CD14-positive monocyte (primary cell): ENCODE measurements at regions not wholly inside any gene's neighbourhood (a gene's known extent, or its start where the extent isn't known, plus 50 kb on each side); places are given as distances from the start of the nearest gene placed in this dataset.

Experiments
- DNase-seq, 3 donors: peaks; one replicate each; pipeline ENCODE4 v3.0.0-alpha.2; 2011 to 2022
- H2AFZ ChIP-seq: 2 replicates; pipeline ENCODE4 v1.6.0; 2012; ENCODE audit warnings: mild to moderate bottlenecking, low read depth, low read length, inconsistent platforms; ENCODE audit not compliant: insufficient read depth, poor library complexity, severe bottlenecking
- H3K27ac ChIP-seq, 2 donors: 1 replicate in 1 of 2; 2 replicates in 1 of 2; pipeline ENCODE4 v1.5.1; 2012 to 2013; ENCODE audit warnings: low read length in 2 of 2, control low read depth in 1 of 2, inconsistent platforms in 1 of 2, low read depth in 1 of 2, mild to moderate bottlenecking in 1 of 2
- H3K27me3 ChIP-seq, 2 donors: one replicate each; pipeline versions ENCODE4 v1.6.0 to v1.6.1; 2011 to 2013; ENCODE audit warnings: low read length in 2 of 2; ENCODE audit not compliant: control insufficient read depth in 2 of 2, insufficient read depth in 2 of 2
- H3K36me3 ChIP-seq, 2 donors: replicated peaks in 1 of 2; 1 replicate in 1 of 2; 2 replicates in 1 of 2; pipeline versions ENCODE4 v1.5.1 to v1.6.1; 2012 to 2013; ENCODE audit warnings: low read length in 2 of 2, control low read depth in 1 of 2, inconsistent platforms in 1 of 2, mild to moderate bottlenecking in 1 of 2; ENCODE audit not compliant: insufficient read depth in 2 of 2, control insufficient read depth in 1 of 2
- H3K4me1 ChIP-seq, 2 donors: 1 replicate in 1 of 2; 2 replicates in 1 of 2; pipeline versions ENCODE4 v1.5.1 to v1.6.1; 2012 to 2013; ENCODE audit warnings: low read length in 2 of 2, control low read depth in 1 of 2, inconsistent platforms in 1 of 2, mild to moderate bottlenecking in 1 of 2, moderate library complexity in 1 of 2; ENCODE audit not compliant: insufficient read depth in 2 of 2, control insufficient read depth in 1 of 2
- H3K4me2 ChIP-seq: replicated peaks from 2 replicates; pipeline ENCODE3; 2012; ENCODE audit warnings: low read length, moderate library complexity, mild to moderate bottlenecking; ENCODE audit not compliant: poor library complexity, severe bottlenecking; ENCODE audit errors: extremely low read depth
- H3K4me3 ChIP-seq, 3 experiments: fragments of 200-600 bp in 1 of 3; sonication (generic) in 1 of 3; replicated peaks in 1 of 3; 1 replicate in 2 of 3; 2 replicates in 1 of 3; pipeline ENCODE4 v1.5.1; 2011 to 2013; ENCODE audit warnings: low read length in 3 of 3, mild to moderate bottlenecking in 3 of 3, control low read depth in 2 of 3, low read depth in 2 of 3, inconsistent platforms in 1 of 3, moderate library complexity in 1 of 3
- H3K79me2 ChIP-seq: 2 replicates; pipeline ENCODE4 v1.6.0; 2012; ENCODE audit warnings: mild to moderate bottlenecking, control low read depth, inconsistent platforms, low read length, moderate library complexity; ENCODE audit not compliant: insufficient read depth
- H3K9ac ChIP-seq: 2 replicates; pipeline ENCODE4 v1.6.0; 2017; ENCODE audit warnings: low read length, mild to moderate bottlenecking; ENCODE audit not compliant: insufficient read depth, poor library complexity, severe bottlenecking
- H3K9me3 ChIP-seq, 2 donors: replicated peaks in 1 of 2; 1 replicate in 1 of 2; 2 replicates in 1 of 2; pipeline versions ENCODE4 v1.5.1 to v1.6.1; 2012 to 2013; ENCODE audit warnings: low read length in 2 of 2, control low read depth in 1 of 2; ENCODE audit not compliant: control insufficient read depth in 1 of 2, insufficient read depth in 1 of 2
- H4K20me1 ChIP-seq: 2 replicates; pipeline ENCODE4 v1.6.0; 2012; ENCODE audit warnings: mild to moderate bottlenecking, low read length, control low read depth, moderate library complexity; ENCODE audit not compliant: insufficient read depth
- H3K27ac Mint-ChIP-seq, 7 donors: one replicate each; pipeline ENCODE4 v1.8.0; 2020; ENCODE audit warnings: mild to moderate bottlenecking in 7 of 7, mixed read lengths in 7 of 7, moderate library complexity in 6 of 7, inconsistent platforms in 2 of 7
- H3K27me3 Mint-ChIP-seq, 3 donors: one replicate each; pipeline ENCODE4 v1.8.0; 2021 to 2022; ENCODE audit warnings: low read depth in 3 of 3, mild to moderate bottlenecking in 3 of 3, mixed read lengths in 3 of 3, moderate library complexity in 3 of 3, inconsistent platforms in 1 of 3
- H3K36me3 Mint-ChIP-seq, 2 donors: one replicate each; pipeline ENCODE4 v1.8.0; 2020; ENCODE audit warnings: mixed read lengths in 2 of 2, inconsistent platforms in 1 of 2, mild to moderate bottlenecking in 1 of 2
- H3K4me1 Mint-ChIP-seq: one replicate; pipeline ENCODE4 v1.8.0; 2020; ENCODE audit warnings: mild to moderate bottlenecking, mixed read lengths
- H3K4me3 Mint-ChIP-seq, 2 donors: one replicate each; pipeline ENCODE4 v1.8.0; 2020; ENCODE audit warnings: mild to moderate bottlenecking in 2 of 2, mixed read lengths in 2 of 2, moderate library complexity in 1 of 2
- H3K9me3 Mint-ChIP-seq, 7 donors: one replicate each; pipeline ENCODE4 v1.8.0; 2020 to 2022; ENCODE audit warnings: mixed read lengths in 7 of 7, mild to moderate bottlenecking in 6 of 7, moderate library complexity in 6 of 7, inconsistent platforms in 2 of 7
- WGBS: methylation state at CpG from one replicate; pipeline ENCODE4 v1.1.5; 2013; ENCODE audit warnings: missing lambda C conversion rate; ENCODE audit not compliant: insufficient coverage; 5-methylcytosine and 5-hydroxymethylcytosine counted together
- intact Hi-C, 2 donors: fragments of 100-400 bp; cut with micrococcal nuclease; formaldehyde crosslinking; loops; one replicate each; pipeline versions ENCODE4 v1.15.0 to v1.15.1; 2023
- TF ChIP-seq, protein P1 (sequence below): fragments of 200-600 bp; IDR thresholded peaks from one replicate; pipeline ENCODE4 v1.8.0; 2022; ENCODE audit warnings: antibody characterized with exemption, mild to moderate bottlenecking

- no peak overlapping the region for H3K27ac ChIP-seq
- no peak overlapping the region for H3K4me2 ChIP-seq
- intact Hi-C loops: no loop called here
- TF ChIP-seq, protein P1, sequence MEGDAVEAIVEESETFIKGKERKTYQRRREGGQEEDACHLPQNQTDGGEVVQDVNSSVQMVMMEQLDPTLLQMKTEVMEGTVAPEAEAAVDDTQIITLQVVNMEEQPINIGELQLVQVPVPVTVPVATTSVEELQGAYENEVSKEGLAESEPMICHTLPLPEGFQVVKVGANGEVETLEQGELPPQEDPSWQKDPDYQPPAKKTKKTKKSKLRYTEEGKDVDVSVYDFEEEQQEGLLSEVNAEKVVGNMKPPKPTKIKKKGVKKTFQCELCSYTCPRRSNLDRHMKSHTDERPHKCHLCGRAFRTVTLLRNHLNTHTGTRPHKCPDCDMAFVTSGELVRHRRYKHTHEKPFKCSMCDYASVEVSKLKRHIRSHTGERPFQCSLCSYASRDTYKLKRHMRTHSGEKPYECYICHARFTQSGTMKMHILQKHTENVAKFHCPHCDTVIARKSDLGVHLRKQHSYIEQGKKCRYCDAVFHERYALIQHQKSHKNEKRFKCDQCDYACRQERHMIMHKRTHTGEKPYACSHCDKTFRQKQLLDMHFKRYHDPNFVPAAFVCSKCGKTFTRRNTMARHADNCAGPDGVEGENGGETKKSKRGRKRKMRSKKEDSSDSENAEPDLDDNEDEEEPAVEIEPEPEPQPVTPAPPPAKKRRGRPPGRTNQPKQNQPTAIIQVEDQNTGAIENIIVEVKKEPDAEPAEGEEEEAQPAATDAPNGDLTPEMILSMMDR: no peak
- WGBS: no CpG with 5 or more reads among the region's 1 CpG
- no peaks in the 10 kb centered on the region for H4K20me1 ChIP-seq
- H3K4me3 Mint-ChIP-seq: no peak overlapping the region
- peaks cover 0 to 4% (median 0%) of the 10 kb centered on the region in 7 donors for H3K9me3 Mint-ChIP-seq
- no peak overlapping the region for H2AFZ ChIP-seq
- no peaks in the 10 kb centered on the region for H3K79me2 ChIP-seq
- no peaks in the 10 kb centered on the region for H3K4me1 Mint-ChIP-seq
- DNase-seq: no peak
- no peaks in the 10 kb centered on the region for H3K27me3 ChIP-seq
- H3K36me3 ChIP-seq: no peaks in the 10 kb centered on the region
- no peak overlapping the region for H3K9ac ChIP-seq
- H3K27ac Mint-ChIP-seq: no peak overlapping the region
- H3K4me3 ChIP-seq: no peak overlapping the region
- no peaks in the 10 kb centered on the region for H3K4me1 ChIP-seq
- no peaks in the 10 kb centered on the region for H3K27me3 Mint-ChIP-seq
- peaks cover 0 to 11% of the 10 kb centered on the region in 2 donors for H3K9me3 ChIP-seq
- no peaks in the 10 kb centered on the region for H3K36me3 Mint-ChIP-seq
Measured at GRCh38 chrX:126886997-126887396, 67.5 kb downstream of the PRR32 start.

GRCh38 chrX:126900937-126901336, 81.4 kb downstream of the PRR32 start:
- Histone ChIP-seq H3K79me2 (no peaks in the 10 kb centered on the region), H3K27ac (no peak overlapping the region), H4K20me1 (no peaks in the 10 kb centered on the region), H3K9ac (no peak overlapping the region), H3K27me3 (no peaks in the 10 kb centered on the region), H2AFZ (no peak overlapping the region), H3K4me1 (no peaks in the 10 kb centered on the region), H3K4me2 (no peak overlapping the region), H3K36me3 (no peaks in the 10 kb centered on the region), H3K4me3 (no peak overlapping the region), H3K9me3 (peaks cover 0 to 4% of the 10 kb centered on the region in 2 donors)
- DNase-seq: no peak
- H3K4me1 Mint-ChIP-seq: no peaks in the 10 kb centered on the region
- H3K27me3 Mint-ChIP-seq: no peaks in the 10 kb centered on the region
- H3K36me3 Mint-ChIP-seq: no peaks in the 10 kb centered on the region
- WGBS: no CpG with 5 or more reads among the region's 3 CpGs
- intact Hi-C loops: no loop called here
- no peak overlapping the region for H3K27ac Mint-ChIP-seq
- H3K9me3 Mint-ChIP-seq: peaks cover 0 to 5% (median 2%) of the 10 kb centered on the region in 7 donors
- H3K4me3 Mint-ChIP-seq: no peak overlapping the region
- TF ChIP-seq, protein P1: no peak
